ENCODE measurements at regions not wholly inside any gene's neighbourhood (a gene's known extent, or its start where the extent isn't known, plus 50 kb on each side); places are given as distances from the start of the nearest gene placed in this dataset.

DNA sequence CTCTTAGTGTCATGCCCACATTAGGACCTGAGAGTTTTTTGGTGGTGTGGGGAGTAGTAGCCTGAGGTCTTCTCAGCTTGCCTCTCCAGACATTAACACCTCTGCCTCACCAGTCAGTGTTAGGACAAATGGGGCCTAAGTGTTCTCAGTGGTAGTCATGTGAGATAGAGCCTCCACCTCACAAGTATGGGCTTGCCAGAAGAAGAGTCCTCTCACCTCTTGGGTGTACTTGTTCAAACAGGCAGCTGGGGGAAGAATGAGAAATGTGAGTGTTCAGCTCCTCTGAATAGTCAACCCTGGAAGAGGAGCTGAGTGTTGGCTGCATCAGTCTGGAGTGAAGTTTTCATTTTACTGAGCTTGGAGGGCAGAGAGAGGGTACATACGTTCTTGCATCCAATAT is 464.6 kb downstream of the POM121L12 start:
- TF ChIP-seq POLR2A (IDR thresholded peaks at IDR 0.05) = no peak
- TF ChIP-seq, protein P1, sequence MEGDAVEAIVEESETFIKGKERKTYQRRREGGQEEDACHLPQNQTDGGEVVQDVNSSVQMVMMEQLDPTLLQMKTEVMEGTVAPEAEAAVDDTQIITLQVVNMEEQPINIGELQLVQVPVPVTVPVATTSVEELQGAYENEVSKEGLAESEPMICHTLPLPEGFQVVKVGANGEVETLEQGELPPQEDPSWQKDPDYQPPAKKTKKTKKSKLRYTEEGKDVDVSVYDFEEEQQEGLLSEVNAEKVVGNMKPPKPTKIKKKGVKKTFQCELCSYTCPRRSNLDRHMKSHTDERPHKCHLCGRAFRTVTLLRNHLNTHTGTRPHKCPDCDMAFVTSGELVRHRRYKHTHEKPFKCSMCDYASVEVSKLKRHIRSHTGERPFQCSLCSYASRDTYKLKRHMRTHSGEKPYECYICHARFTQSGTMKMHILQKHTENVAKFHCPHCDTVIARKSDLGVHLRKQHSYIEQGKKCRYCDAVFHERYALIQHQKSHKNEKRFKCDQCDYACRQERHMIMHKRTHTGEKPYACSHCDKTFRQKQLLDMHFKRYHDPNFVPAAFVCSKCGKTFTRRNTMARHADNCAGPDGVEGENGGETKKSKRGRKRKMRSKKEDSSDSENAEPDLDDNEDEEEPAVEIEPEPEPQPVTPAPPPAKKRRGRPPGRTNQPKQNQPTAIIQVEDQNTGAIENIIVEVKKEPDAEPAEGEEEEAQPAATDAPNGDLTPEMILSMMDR (IDR thresholded peaks at IDR 0.05) = no peak
- TF ChIP-seq POLR2AphosphoS5 (IDR thresholded peaks at IDR 0.05) = no peak
- Histone ChIP-seq H3K9me3 (no peaks in the 10 kb centered on the region), H3K36me3 (no peaks in the 10 kb centered on the region), H3K27me3 (no peaks in the 10 kb centered on the region), H3K27ac (no peak overlapping the region), H3K4me1 (no peaks in the 10 kb centered on the region), H3K4me3 (no peak overlapping the region)
- 76 to 80% methylated on average over 1 of the region's 1 CpG for WGBS, 2 donors (ENCODE audit: low coverage in 1 of 2)
- no peak for ATAC-seq

DNA sequence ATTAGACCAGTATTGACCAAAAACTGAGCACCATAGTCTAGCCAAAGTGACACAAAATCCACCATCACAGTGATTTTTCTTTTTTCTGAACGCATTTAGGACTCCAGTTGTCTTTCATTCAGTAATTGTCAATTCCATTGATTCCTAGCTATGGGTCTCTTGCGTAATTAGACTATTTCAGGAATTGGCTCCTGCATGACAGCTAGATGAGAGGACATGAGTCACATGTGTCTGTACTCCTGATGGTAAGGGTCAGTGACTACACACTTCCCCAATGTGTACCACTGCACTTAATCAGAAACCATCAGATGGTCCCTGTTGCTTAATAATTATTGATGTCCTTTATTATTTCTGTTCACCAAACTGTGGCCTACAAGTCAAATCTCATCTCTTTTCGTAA is 469.5 kb downstream of the POM121L12 start:
- H3K27ac ChIP-seq = no peak overlapping the region
- H3K27me3 ChIP-seq = no peaks in the 10 kb centered on the region
- no peak overlapping the region for H3K4me3 ChIP-seq
- H3K9me3 ChIP-seq = no peaks in the 10 kb centered on the region
- no peaks in the 10 kb centered on the region for H3K4me1 ChIP-seq
- H3K36me3 ChIP-seq = no peaks in the 10 kb centered on the region
- 93 to 95% methylated on average over 3 of the region's 3 CpGs for WGBS, 2 donors (ENCODE audit: low coverage in 1 of 2)
- ATAC-seq = no peak
- TF ChIP-seq, protein P1 (IDR thresholded peaks at IDR 0.05) = no peak
- no peak for TF ChIP-seq POLR2AphosphoS5 (IDR thresholded peaks at IDR 0.05)
- TF ChIP-seq POLR2A (IDR thresholded peaks at IDR 0.05) = no peak
- TF ChIP-seq EP300 (IDR thresholded peaks at IDR 0.05) = no peak

DNA sequence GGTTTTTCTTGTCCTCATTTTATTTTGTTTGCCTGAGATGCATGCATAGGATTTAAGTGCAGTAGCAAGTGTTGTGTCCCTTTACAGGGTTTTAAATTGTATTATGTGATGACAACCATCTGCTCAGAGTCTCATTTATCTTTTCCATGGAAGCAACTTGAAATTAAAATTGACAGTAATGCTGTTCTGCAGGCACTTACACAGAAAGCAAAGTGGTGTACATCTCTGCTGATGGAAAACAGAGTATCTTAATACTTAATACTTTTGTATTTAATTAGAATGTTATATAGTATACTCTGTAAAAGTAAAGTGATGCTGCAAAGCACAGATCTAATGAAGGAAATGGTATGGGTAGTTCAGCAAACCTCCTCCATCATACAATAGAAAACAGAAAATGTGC is 482.9 kb downstream of the POM121L12 start:
- no peaks in the 10 kb centered on the region for H3K36me3 ChIP-seq
- H3K4me1 ChIP-seq = no peaks in the 10 kb centered on the region
- no peak overlapping the region for H3K4me3 ChIP-seq
- no peaks in the 10 kb centered on the region for H3K9me3 ChIP-seq
- no peak overlapping the region for H3K27ac ChIP-seq
- TF ChIP-seq POLR2A (IDR thresholded peaks at IDR 0.05) (no peak), POLR2AphosphoS5 (IDR thresholded peaks at IDR 0.05) (no peak), EP300 (IDR thresholded peaks at IDR 0.05) (no peak)
- TF ChIP-seq, protein P1 (IDR thresholded peaks at IDR 0.05) = no peak
- no peaks in the 10 kb centered on the region for H3K27me3 ChIP-seq
- no peak for ATAC-seq

DNA sequence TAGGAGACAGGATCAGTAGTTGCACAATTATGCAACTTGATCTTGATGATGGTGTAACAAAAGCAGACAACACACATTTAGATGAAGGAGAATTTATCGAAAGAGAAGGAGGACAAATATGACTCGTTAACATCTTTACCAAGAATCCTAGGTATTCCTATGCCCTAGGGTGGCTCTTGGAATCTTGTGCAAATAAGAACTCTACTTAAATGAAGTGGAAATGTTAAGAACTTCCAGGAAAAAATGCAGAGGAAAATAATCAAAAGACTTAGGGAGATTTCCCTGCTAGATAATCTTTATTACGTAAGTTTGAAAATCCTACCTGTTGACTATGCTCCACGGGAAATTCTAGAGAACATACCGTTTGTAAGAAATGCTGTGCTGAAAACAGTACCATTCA is 485.4 kb downstream of the POM121L12 start:
- Histone ChIP-seq H3K9me3 (no peaks in the 10 kb centered on the region), H3K27me3 (no peaks in the 10 kb centered on the region), H3K27ac (no peak overlapping the region), H3K4me3 (no peak overlapping the region), H3K36me3 (no peaks in the 10 kb centered on the region), H3K4me1 (no peaks in the 10 kb centered on the region)
- WGBS, 2 donors (ENCODE audit: low coverage in 1 of 2) = 83 to 87% methylated on average over 3 to 5 of the region's 5 CpGs
- ATAC-seq = no peak
- TF ChIP-seq, protein P1 (IDR thresholded peaks at IDR 0.05) = no peak
- no peak for TF ChIP-seq POLR2A (IDR thresholded peaks at IDR 0.05)
- TF ChIP-seq POLR2AphosphoS5 (IDR thresholded peaks at IDR 0.05) = no peak
- TF ChIP-seq EP300 (IDR thresholded peaks at IDR 0.05) = no peak

DNA sequence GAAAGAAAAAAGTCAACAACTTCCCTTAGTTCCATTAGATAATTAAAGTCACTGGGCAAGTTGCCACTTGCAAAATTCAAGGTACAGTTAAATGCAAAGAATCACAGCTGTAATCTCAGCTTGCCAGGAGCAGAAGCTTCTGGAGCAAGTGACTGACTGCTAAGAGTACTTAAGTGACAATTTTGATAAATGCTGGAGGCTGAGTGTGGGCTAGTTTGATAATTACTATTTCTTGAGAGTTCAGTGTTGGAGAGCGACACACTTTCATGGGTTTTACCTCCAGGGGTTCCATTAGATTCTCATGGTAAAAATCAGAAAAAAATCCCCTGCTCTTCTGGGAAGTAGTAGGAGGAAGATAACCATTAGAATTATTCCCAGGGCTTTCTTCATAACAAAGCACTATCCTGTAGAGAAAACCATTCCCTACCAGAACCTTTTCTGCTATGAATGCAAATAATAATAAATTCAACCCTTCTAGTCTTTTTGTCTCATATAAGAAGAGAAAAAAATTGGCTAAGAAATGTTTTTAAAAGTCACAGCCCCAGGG is 486.3 kb downstream of the POM121L12 start:
- Histone ChIP-seq H3K27ac (no peak overlapping the region), H3K4me3 (no peak overlapping the region), H3K27me3 (no peaks in the 10 kb centered on the region), H3K4me1 (no peaks in the 10 kb centered on the region), H3K36me3 (no peaks in the 10 kb centered on the region), H3K9me3 (no peaks in the 10 kb centered on the region)
- WGBS, 2 donors (ENCODE audit: low coverage in 1 of 2) = 75 to 100% methylated on average over 1 of the region's 1 CpG
- no peak for TF ChIP-seq EP300 (IDR thresholded peaks at IDR 0.05)
- ATAC-seq = no peak

All from gastroesophageal sphincter (tissue), 4 donors.